ENCODE measurements at regions not wholly inside any gene's neighbourhood (a gene's known extent, or its start where the extent isn't known, plus 50 kb on each side); places are given as distances from the start of the nearest gene placed in this dataset.

DNA sequence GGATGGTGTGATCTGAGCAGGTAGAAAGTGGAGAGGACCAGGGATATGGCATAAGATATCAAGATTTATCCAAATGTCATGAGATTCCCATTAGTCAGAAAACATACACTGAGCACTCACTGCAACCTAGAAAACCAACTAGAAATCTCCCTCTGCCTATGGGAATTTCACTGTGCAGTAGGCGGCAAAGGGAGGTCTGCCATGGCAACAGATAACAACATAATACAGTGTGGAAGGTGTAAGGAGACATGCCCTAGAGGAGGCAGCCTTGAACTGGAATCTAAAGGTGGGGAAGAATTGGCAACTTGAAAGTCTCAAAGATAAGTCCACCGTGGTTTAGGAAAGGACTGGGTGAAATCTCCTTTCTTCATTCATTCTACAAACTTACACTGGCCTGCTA is 238.4 kb downstream of the ATG4C start:
- H4K20me1 ChIP-seq (ENCODE audit: insufficient read depth, low read length, poor library complexity, severe bottlenecking) = no peaks in the 10 kb centered on the region
- H3K4me3 ChIP-seq (ENCODE audit: low read length, poor library complexity, severe bottlenecking) = no peak overlapping the region
- H3K27me3 ChIP-seq (ENCODE audit: insufficient read depth, low read length, poor library complexity, severe bottlenecking) = no peaks in the 10 kb centered on the region
- H3K36me3 ChIP-seq (ENCODE audit: insufficient read depth, low read length) = no peaks in the 10 kb centered on the region
- no peak overlapping the region for H2AFZ ChIP-seq (ENCODE audit: low read length)
- H3K4me1 ChIP-seq (ENCODE audit: insufficient read depth, low read length, poor library complexity, severe bottlenecking) = no peaks in the 10 kb centered on the region
- H3K9me3 ChIP-seq (ENCODE audit: insufficient read depth, low read depth, low read length) = no peaks in the 10 kb centered on the region
- no peaks in the 10 kb centered on the region for H3K79me2 ChIP-seq (ENCODE audit: insufficient read depth, low read length)
- no peaks in the 10 kb centered on the region for H3K9me2 ChIP-seq (replicated peaks; ENCODE audit: low read depth, low read length)
- no peak overlapping the region for H3K4me2 ChIP-seq (ENCODE audit: low read depth, low read length, poor library complexity, severe bottlenecking)
- TF ChIP-seq, protein P1, sequence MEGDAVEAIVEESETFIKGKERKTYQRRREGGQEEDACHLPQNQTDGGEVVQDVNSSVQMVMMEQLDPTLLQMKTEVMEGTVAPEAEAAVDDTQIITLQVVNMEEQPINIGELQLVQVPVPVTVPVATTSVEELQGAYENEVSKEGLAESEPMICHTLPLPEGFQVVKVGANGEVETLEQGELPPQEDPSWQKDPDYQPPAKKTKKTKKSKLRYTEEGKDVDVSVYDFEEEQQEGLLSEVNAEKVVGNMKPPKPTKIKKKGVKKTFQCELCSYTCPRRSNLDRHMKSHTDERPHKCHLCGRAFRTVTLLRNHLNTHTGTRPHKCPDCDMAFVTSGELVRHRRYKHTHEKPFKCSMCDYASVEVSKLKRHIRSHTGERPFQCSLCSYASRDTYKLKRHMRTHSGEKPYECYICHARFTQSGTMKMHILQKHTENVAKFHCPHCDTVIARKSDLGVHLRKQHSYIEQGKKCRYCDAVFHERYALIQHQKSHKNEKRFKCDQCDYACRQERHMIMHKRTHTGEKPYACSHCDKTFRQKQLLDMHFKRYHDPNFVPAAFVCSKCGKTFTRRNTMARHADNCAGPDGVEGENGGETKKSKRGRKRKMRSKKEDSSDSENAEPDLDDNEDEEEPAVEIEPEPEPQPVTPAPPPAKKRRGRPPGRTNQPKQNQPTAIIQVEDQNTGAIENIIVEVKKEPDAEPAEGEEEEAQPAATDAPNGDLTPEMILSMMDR (conservative IDR thresholded peaks at IDR 0.05; ENCODE audit: low read length) = no peak
- TF ChIP-seq EZH2phosphoT487 (IDR thresholded peaks at IDR 0.05; ENCODE audit: borderline replicate concordance) = no peak
- H3K9ac ChIP-seq (ENCODE audit: low read depth, low read length, poor library complexity, severe bottlenecking) = no peak overlapping the region
- no peaks in the 10 kb centered on the region for H3F3A ChIP-seq (ENCODE audit: low read depth)

GRCh38 chr1:63023171-63023570 is 239.2 kb downstream of the ATG4C start:
- H3K9me2 ChIP-seq (replicated peaks; ENCODE audit: low read depth, low read length) = no peaks in the 10 kb centered on the region

GRCh38 chr1:63023637-63024036 is 239.7 kb downstream of the ATG4C start:
- no peaks in the 10 kb centered on the region for H3F3A ChIP-seq (ENCODE audit: low read depth)
- H3K9me2 ChIP-seq (replicated peaks; ENCODE audit: low read depth, low read length) = no peaks in the 10 kb centered on the region
- H2AFZ ChIP-seq (ENCODE audit: low read length) = no peak overlapping the region
- H3K27me3 ChIP-seq (ENCODE audit: insufficient read depth, low read length, poor library complexity, severe bottlenecking) = no peaks in the 10 kb centered on the region
- no peak overlapping the region for H3K9ac ChIP-seq (ENCODE audit: low read depth, low read length, poor library complexity, severe bottlenecking)
- no peaks in the 10 kb centered on the region for H3K36me3 ChIP-seq (ENCODE audit: insufficient read depth, low read length)
- H3K4me2 ChIP-seq (ENCODE audit: low read depth, low read length, poor library complexity, severe bottlenecking) = no peak overlapping the region
- no peaks in the 10 kb centered on the region for H4K20me1 ChIP-seq (ENCODE audit: insufficient read depth, low read length, poor library complexity, severe bottlenecking)
- no peaks in the 10 kb centered on the region for H3K9me3 ChIP-seq (ENCODE audit: insufficient read depth, low read depth, low read length)
- H3K4me3 ChIP-seq (ENCODE audit: low read length, poor library complexity, severe bottlenecking) = no peak overlapping the region
- TF ChIP-seq, protein P1 (conservative IDR thresholded peaks at IDR 0.05; ENCODE audit: low read length) = no peak
- no peak for TF ChIP-seq EZH2phosphoT487 (IDR thresholded peaks at IDR 0.05; ENCODE audit: borderline replicate concordance)
- H3K4me1 ChIP-seq (ENCODE audit: insufficient read depth, low read length, poor library complexity, severe bottlenecking) = no peaks in the 10 kb centered on the region
- H3K79me2 ChIP-seq (ENCODE audit: insufficient read depth, low read length) = no peaks in the 10 kb centered on the region

More at GRCh38 chr1:63023171-63023570, 239.2 kb downstream of the ATG4C start:
- H3K27me3 ChIP-seq (ENCODE audit: insufficient read depth, low read length, poor library complexity, severe bottlenecking) = no peaks in the 10 kb centered on the region
- H4K20me1 ChIP-seq (ENCODE audit: insufficient read depth, low read length, poor library complexity, severe bottlenecking) = no peaks in the 10 kb centered on the region
- no peaks in the 10 kb centered on the region for H3K9me3 ChIP-seq (ENCODE audit: insufficient read depth, low read depth, low read length)
- no peaks in the 10 kb centered on the region for H3K79me2 ChIP-seq (ENCODE audit: insufficient read depth, low read length)
- no peak overlapping the region for H3K9ac ChIP-seq (ENCODE audit: low read depth, low read length, poor library complexity, severe bottlenecking)
- no peaks in the 10 kb centered on the region for H3K4me1 ChIP-seq (ENCODE audit: insufficient read depth, low read length, poor library complexity, severe bottlenecking)
- H2AFZ ChIP-seq (ENCODE audit: low read length) = no peak overlapping the region
- no peaks in the 10 kb centered on the region for H3F3A ChIP-seq (ENCODE audit: low read depth)
- no peaks in the 10 kb centered on the region for H3K36me3 ChIP-seq (ENCODE audit: insufficient read depth, low read length)
- TF ChIP-seq, protein P1 (conservative IDR thresholded peaks at IDR 0.05; ENCODE audit: low read length) = no peak
- no peak for TF ChIP-seq EZH2phosphoT487 (IDR thresholded peaks at IDR 0.05; ENCODE audit: borderline replicate concordance)
- no peak overlapping the region for H3K4me2 ChIP-seq (ENCODE audit: low read depth, low read length, poor library complexity, severe bottlenecking)
- H3K4me3 ChIP-seq (ENCODE audit: low read length, poor library complexity, severe bottlenecking) = no peak overlapping the region
